NCI-H1694 treated with DMSO at 0.1 percent for 48 hours (cell line): ENCODE measurements at regions not wholly inside any gene's neighbourhood (a gene's known extent, or its start where the extent isn't known, plus 50 kb on each side); places are given as distances from the start of the nearest gene placed in this dataset.

ENCODE experiments used
- DNase-seq: peaks from one replicate; lab custom pipeline; 2025; lab: John Stamatoyannopoulos, UW

GRCh38 chr14:61941421-61942150 is 179.4 kb downstream of the SNAPC1 start:
- DNase-seq: no peak

- no peak for DNase-seq
Observed at GRCh38 chr14:61948376-61948775, 186.2 kb downstream of the SNAPC1 start.

- peak; percentile 100 for DNase-seq
Observed at GRCh38 chr14:61950340-61950739, 188.1 kb downstream of the SNAPC1 start.

GRCh38 chr14:61953602-61954001 is 191.4 kb downstream of the SNAPC1 start:
- DNase-seq: no peak

- DNase-seq: peak; percentile 97
Observed at GRCh38 chr14:61954306-61954705, 192.1 kb downstream of the SNAPC1 start.

GRCh38 chr14:61956517-61956916 is 194.3 kb downstream of the SNAPC1 start:
- DNase-seq: no peak

GRCh38 chr14:61959348-61959747 is 197.1 kb downstream of the SNAPC1 start:
- no peak for DNase-seq

GRCh38 chr14:61961369-61961768 is 199.1 kb downstream of the SNAPC1 start:
- no peak for DNase-seq

GRCh38 chr14:61963926-61964325 is 201.7 kb downstream of the SNAPC1 start:
- no peak for DNase-seq

GRCh38 chr14:61965030-61965745 is 203.0 kb downstream of the SNAPC1 start:
- DNase-seq: no peak

- DNase-seq: no peak
Observed at GRCh38 chr14:61968207-61968606, 206.0 kb downstream of the SNAPC1 start.

- DNase-seq: no peak
Observed at GRCh38 chr14:61972711-61973110, 210.5 kb downstream of the SNAPC1 start.

- DNase-seq: no peak
Observed at GRCh38 chr14:61973981-61974380, 211.8 kb downstream of the SNAPC1 start.

GRCh38 chr14:61977217-61977616 is 215.0 kb downstream of the SNAPC1 start:
- no peak for DNase-seq

- no peak for DNase-seq
Observed at GRCh38 chr14:61988240-61988639, 226.0 kb downstream of the SNAPC1 start.

- no peak for DNase-seq
Observed at GRCh38 chr14:61992139-61992538, 229.9 kb downstream of the SNAPC1 start.

GRCh38 chr14:61992926-61993325 is 230.7 kb downstream of the SNAPC1 start:
- no peak for DNase-seq

GRCh38 chr14:61994589-61994988 is 232.4 kb downstream of the SNAPC1 start:
- no peak for DNase-seq

GRCh38 chr14:61996753-61997152 is 234.5 kb downstream of the SNAPC1 start:
- no peak for DNase-seq

GRCh38 chr14:61997161-61997560 is 234.9 kb downstream of the SNAPC1 start:
- no peak for DNase-seq

- no peak for DNase-seq
Observed at GRCh38 chr14:62001963-62002362, 239.7 kb downstream of the SNAPC1 start.

GRCh38 chr14:62002642-62003041 is 240.4 kb downstream of the SNAPC1 start:
- no peak for DNase-seq

GRCh38 chr14:62003701-62004100 is 241.5 kb downstream of the SNAPC1 start:
- no peak for DNase-seq
